ENCODE measurements at regions not wholly inside any gene's neighbourhood (a gene's known extent, or its start where the extent isn't known, plus 50 kb on each side); places are given as distances from the start of the nearest gene placed in this dataset.

DNA sequence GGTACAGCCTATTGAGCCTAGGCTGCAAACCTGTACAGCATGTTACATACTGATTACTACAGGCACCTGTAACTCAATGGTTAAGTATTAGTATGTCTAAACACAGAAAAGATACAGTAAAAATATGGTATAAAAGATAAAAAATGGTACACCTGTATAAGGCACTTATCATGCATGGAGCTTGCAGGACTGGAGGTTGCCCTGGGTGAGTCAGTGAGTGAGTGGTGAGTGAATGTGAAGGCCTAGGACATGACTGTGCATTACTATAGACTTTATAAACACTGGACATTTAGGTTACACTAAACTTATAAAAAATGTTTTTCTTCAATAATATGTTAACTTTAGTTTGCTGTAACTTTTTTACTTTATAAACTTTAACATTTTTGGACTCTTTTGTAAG, 171.3 kb downstream of the SLC28A3 start:
- TF ChIP-seq CTCF (conservative IDR thresholded peaks at IDR 0.05 in 1 of 2, IDR thresholded peaks at IDR 0.05 in 1 of 2; ENCODE audit: extremely low read depth in 1 of 2, insufficient read depth in 1 of 2, low read depth in 1 of 2, low read length in 2 of 2) (no peak), EZH2 (IDR thresholded peaks at IDR 0.05; ENCODE audit: borderline replicate concordance, low read length) (no peak)
